ENCODE measurements at regions not wholly inside any gene's neighbourhood (a gene's known extent, or its start where the extent isn't known, plus 50 kb on each side); places are given as distances from the start of the nearest gene placed in this dataset.

GRCh38 chr7:94206295-94206694 is 188.4 kb upstream of the COL1A2 start:
- no peak for TF ChIP-seq CTCF (conservative IDR thresholded peaks at IDR 0.05; ENCODE audit: low read depth in 2 of 2)
- TF ChIP-seq POLR2AphosphoS5 (IDR thresholded peaks at IDR 0.05; ENCODE audit: low read depth) = no peak
- TF ChIP-seq EZH2 (IDR thresholded peaks at IDR 0.05; ENCODE audit: low read depth, unreplicated experiment) = no peak
- TF ChIP-seq EZH2phosphoT487 (IDR thresholded peaks at IDR 0.05; ENCODE audit: unreplicated experiment) = no peak
- no peak for TF ChIP-seq ZNF114 (CRISPR knock-in tag; IDR thresholded peaks at IDR 0.05)
- TF ChIP-seq REST (IDR thresholded peaks at IDR 0.05; ENCODE audit: unreplicated experiment) = no peak
- TF ChIP-seq, protein P1, sequence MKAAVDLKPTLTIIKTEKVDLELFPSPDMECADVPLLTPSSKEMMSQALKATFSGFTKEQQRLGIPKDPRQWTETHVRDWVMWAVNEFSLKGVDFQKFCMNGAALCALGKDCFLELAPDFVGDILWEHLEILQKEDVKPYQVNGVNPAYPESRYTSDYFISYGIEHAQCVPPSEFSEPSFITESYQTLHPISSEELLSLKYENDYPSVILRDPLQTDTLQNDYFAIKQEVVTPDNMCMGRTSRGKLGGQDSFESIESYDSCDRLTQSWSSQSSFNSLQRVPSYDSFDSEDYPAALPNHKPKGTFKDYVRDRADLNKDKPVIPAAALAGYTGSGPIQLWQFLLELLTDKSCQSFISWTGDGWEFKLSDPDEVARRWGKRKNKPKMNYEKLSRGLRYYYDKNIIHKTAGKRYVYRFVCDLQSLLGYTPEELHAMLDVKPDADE (IDR thresholded peaks at IDR 0.05) = no peak
- no peak for TF ChIP-seq CREB1 (CRISPR knock-in tag; IDR thresholded peaks at IDR 0.05; ENCODE audit: low read depth)
- no peak for TF ChIP-seq STAT1 (IDR thresholded peaks at IDR 0.05; ENCODE audit: unreplicated experiment)
